WTC11 (cell line): ENCODE measurements at regions not wholly inside any gene's neighbourhood (a gene's known extent, or its start where the extent isn't known, plus 50 kb on each side); places are given as distances from the start of the nearest gene placed in this dataset.

ENCODE experiments used
- ATAC-seq: fragments of 200-7000 bp; cut with Tn5 transposase; 2 replicates; pipeline ENCODE4 v1.10.0; 2021; ENCODE audit warnings: mild to moderate bottlenecking, moderate library complexity
- CTCF ChIA-PET: fragments of 300-600 bp; sonication (Branson Sonifier 250); formaldehyde crosslinking; loops from one replicate; lab custom pipeline; 2021; ENCODE audit warnings: antibody characterized with exemption; lab: Charles Lee
- POLR2A ChIA-PET: fragments of 350-600 bp; sonication (Branson Sonifier 250); formaldehyde crosslinking; loops from one replicate; lab custom pipeline; 2021; ENCODE audit warnings: antibody characterized with exemption; lab: Charles Lee
- DNase-seq: peaks from one replicate; pipeline ENCODE4 v3.0.0; 2021; ENCODE audit warnings: low spot score
- H3K27ac Mint-ChIP-seq: 2 replicates; pipeline ENCODE4 v1.8.0; 2021; ENCODE audit warnings: mixed read lengths
- H3K27me3 Mint-ChIP-seq: 2 replicates; pipeline ENCODE4 v1.8.0; 2021; ENCODE audit warnings: low read depth, mild to moderate bottlenecking, moderate library complexity, mixed read lengths
- H3K36me3 Mint-ChIP-seq: 2 replicates; pipeline ENCODE4 v1.8.0; 2021; ENCODE audit warnings: mixed read lengths
- H3K4me1 Mint-ChIP-seq: 2 replicates; pipeline ENCODE4 v1.8.0; 2022; ENCODE audit warnings: mixed read lengths
- H3K4me3 Mint-ChIP-seq: 2 replicates; pipeline ENCODE4 v1.8.0; 2021; ENCODE audit warnings: mild to moderate bottlenecking, moderate library complexity, mixed read lengths
- H3K9me3 Mint-ChIP-seq: 2 replicates; pipeline ENCODE4 v1.8.0; 2021; ENCODE audit warnings: mixed read lengths
- RELA ChIP-seq: sonication (generic); formaldehyde crosslinking; IDR thresholded peaks from 2 replicates; pipeline ENCODE4 v1.8.1; 2022; ENCODE audit warnings: missing genetic modification reagents, mild to moderate bottlenecking, borderline replicate concordance
- SMAD3 ChIP-seq: sonication (generic); formaldehyde crosslinking; IDR thresholded peaks from 2 replicates; pipeline ENCODE4 v1.8.0; 2022; ENCODE audit warnings: missing genetic modification reagents, mild to moderate bottlenecking, borderline replicate concordance
- ZNF232 ChIP-seq: sonication (generic); formaldehyde crosslinking; IDR thresholded peaks from 2 replicates; pipeline ENCODE4 v1.8.0; 2022; ENCODE audit warnings: mild to moderate bottlenecking, missing genetic modification reagents
- ZNF396 ChIP-seq: fragments of 250-450 bp; sonication (Bioruptor Pico); IDR thresholded peaks from 2 replicates; pipeline ENCODE4 v1.8.0; 2021; ENCODE audit warnings: mild to moderate bottlenecking, moderate library complexity, borderline replicate concordance
- ZNF416 ChIP-seq: fragments of 250-450 bp; sonication (Bioruptor Pico); IDR thresholded peaks from 2 replicates; pipeline ENCODE4 v1.9.0; 2021; ENCODE audit warnings: mild to moderate bottlenecking, inconsistent platforms
- ZNF671 ChIP-seq: fragments of 250-450 bp; sonication (Bioruptor Pico); IDR thresholded peaks from 2 replicates; pipeline ENCODE4 v1.8.0; 2021; ENCODE audit warnings: mild to moderate bottlenecking
- TF ChIP-seq, protein P1 (sequence below): fragments of 250-450 bp; sonication (Bioruptor Pico); IDR thresholded peaks from 2 replicates; pipeline ENCODE4 v1.9.0; 2021; ENCODE audit warnings: mild to moderate bottlenecking
- TF ChIP-seq, protein P2 (sequence below): sonication (generic); formaldehyde crosslinking; IDR thresholded peaks from 2 replicates; pipeline ENCODE4 v1.8.0; 2022; ENCODE audit warnings: mild to moderate bottlenecking, missing genetic modification reagents
- TF ChIP-seq, protein P3 (sequence below): fragments of 250-450 bp; sonication (Bioruptor Pico); IDR thresholded peaks from 2 replicates; pipeline ENCODE4 v1.9.0; 2021; ENCODE audit warnings: moderate library complexity, mild to moderate bottlenecking, inconsistent platforms, borderline replicate concordance
- TF ChIP-seq, protein P4 (sequence below): fragments of 250-450 bp; sonication (Bioruptor Pico); IDR thresholded peaks from 2 replicates; pipeline ENCODE4 v1.9.0; 2021; ENCODE audit warnings: mild to moderate bottlenecking, borderline replicate concordance
- TF ChIP-seq, protein P5 (sequence below): sonication (generic); formaldehyde crosslinking; IDR thresholded peaks from 2 replicates; pipeline ENCODE4 v1.8.1; 2022; ENCODE audit warnings: mild to moderate bottlenecking, moderate library complexity, missing genetic modification reagents
- TF ChIP-seq, protein P6 (sequence below): sonication (generic); formaldehyde crosslinking; IDR thresholded peaks from 2 replicates; pipeline ENCODE4 v1.8.1; 2023; ENCODE audit warnings: mild to moderate bottlenecking, moderate library complexity, missing genetic modification reagents
- TF ChIP-seq, protein P7 (sequence below): sonication (generic); formaldehyde crosslinking; IDR thresholded peaks from 2 replicates; pipeline ENCODE4 v1.8.0; 2023; ENCODE audit warnings: mild to moderate bottlenecking, missing genetic modification reagents
- TF ChIP-seq, protein P8 (sequence below): sonication (generic); formaldehyde crosslinking; IDR thresholded peaks from 2 replicates; pipeline ENCODE4 v1.8.0; 2023; ENCODE audit warnings: missing genetic modification reagents, mild to moderate bottlenecking, borderline replicate concordance

DNA sequence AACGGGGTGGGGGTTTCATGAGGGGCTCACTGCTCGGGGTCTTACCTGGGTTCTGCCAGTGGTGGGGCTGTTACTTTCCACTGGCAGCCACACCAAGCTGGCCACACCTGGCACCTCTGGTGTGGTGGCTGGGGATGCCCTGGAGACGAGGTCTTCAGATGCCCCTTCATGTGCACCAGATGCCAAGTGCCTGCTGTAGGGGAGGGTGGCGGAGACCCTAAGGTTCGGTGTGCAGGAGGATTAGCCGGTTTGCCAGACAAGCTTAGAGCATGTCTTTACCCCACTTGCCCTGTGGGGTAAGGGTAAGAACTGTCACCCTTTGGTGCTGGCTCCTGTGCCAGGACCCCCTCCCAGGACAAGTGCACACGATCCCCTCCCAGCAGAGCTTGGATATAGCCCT lies 188.3 kb downstream of the TJP1 start:
- ATAC-seq (no peak), DNase-seq (no peak)
- 0 out of 2 replicates have a peak, but pooled peaks cover 3% of the 10 kb centered on the region for H3K36me3 Mint-ChIP-seq
- ChIA-PET CTCF (no interaction called here), POLR2A (no interaction called here)
- H3K27me3 Mint-ChIP-seq: peaks cover 2% of the 10 kb centered on the region; the same call in 1 of the 2 replicates
- H3K27ac Mint-ChIP-seq: no peak overlapping the region
- H3K4me1 Mint-ChIP-seq: peaks cover 16% of the 10 kb centered on the region
- H3K9me3 Mint-ChIP-seq: no peaks in the 10 kb centered on the region; the same call in 1 of the 2 replicates
- no peak overlapping the region for H3K4me3 Mint-ChIP-seq
- TF ChIP-seq, protein P1, sequence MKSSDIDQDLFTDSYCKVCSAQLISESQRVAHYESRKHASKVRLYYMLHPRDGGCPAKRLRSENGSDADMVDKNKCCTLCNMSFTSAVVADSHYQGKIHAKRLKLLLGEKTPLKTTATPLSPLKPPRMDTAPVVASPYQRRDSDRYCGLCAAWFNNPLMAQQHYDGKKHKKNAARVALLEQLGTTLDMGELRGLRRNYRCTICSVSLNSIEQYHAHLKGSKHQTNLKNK (CRISPR knock-in tag): no peak
- TF ChIP-seq SMAD3 (CRISPR knock-in tag) (no peak), ZNF671 (no peak), ZNF396 (CRISPR knock-in tag) (no peak), ZNF232 (CRISPR knock-in tag) (no peak), RELA (no peak), ZNF416 (CRISPR knock-in tag) (no peak)
- TF ChIP-seq, protein P2, sequence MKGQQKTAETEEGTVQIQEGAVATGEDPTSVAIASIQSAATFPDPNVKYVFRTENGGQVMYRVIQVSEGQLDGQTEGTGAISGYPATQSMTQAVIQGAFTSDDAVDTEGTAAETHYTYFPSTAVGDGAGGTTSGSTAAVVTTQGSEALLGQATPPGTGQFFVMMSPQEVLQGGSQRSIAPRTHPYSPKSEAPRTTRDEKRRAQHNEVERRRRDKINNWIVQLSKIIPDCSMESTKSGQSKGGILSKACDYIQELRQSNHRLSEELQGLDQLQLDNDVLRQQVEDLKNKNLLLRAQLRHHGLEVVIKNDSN (CRISPR knock-in tag): no peak
- TF ChIP-seq, protein P3, sequence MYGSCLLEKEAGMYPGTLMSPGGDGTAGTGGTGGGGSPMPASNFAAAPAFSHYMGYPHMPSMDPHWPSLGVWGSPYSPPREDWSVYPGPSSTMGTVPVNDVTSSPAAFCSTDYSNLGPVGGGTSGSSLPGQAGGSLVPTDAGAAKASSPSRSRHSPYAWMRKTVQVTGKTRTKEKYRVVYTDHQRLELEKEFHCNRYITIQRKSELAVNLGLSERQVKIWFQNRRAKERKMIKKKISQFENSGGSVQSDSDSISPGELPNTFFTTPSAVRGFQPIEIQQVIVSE (CRISPR knock-in tag): no peak
- TF ChIP-seq, protein P4, sequence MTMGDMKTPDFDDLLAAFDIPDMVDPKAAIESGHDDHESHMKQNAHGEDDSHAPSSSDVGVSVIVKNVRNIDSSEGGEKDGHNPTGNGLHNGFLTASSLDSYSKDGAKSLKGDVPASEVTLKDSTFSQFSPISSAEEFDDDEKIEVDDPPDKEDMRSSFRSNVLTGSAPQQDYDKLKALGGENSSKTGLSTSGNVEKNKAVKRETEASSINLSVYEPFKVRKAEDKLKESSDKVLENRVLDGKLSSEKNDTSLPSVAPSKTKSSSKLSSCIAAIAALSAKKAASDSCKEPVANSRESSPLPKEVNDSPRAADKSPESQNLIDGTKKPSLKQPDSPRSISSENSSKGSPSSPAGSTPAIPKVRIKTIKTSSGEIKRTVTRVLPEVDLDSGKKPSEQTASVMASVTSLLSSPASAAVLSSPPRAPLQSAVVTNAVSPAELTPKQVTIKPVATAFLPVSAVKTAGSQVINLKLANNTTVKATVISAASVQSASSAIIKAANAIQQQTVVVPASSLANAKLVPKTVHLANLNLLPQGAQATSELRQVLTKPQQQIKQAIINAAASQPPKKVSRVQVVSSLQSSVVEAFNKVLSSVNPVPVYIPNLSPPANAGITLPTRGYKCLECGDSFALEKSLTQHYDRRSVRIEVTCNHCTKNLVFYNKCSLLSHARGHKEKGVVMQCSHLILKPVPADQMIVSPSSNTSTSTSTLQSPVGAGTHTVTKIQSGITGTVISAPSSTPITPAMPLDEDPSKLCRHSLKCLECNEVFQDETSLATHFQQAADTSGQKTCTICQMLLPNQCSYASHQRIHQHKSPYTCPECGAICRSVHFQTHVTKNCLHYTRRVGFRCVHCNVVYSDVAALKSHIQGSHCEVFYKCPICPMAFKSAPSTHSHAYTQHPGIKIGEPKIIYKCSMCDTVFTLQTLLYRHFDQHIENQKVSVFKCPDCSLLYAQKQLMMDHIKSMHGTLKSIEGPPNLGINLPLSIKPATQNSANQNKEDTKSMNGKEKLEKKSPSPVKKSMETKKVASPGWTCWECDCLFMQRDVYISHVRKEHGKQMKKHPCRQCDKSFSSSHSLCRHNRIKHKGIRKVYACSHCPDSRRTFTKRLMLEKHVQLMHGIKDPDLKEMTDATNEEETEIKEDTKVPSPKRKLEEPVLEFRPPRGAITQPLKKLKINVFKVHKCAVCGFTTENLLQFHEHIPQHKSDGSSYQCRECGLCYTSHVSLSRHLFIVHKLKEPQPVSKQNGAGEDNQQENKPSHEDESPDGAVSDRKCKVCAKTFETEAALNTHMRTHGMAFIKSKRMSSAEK (CRISPR knock-in tag): no peak
- TF ChIP-seq, protein P5, sequence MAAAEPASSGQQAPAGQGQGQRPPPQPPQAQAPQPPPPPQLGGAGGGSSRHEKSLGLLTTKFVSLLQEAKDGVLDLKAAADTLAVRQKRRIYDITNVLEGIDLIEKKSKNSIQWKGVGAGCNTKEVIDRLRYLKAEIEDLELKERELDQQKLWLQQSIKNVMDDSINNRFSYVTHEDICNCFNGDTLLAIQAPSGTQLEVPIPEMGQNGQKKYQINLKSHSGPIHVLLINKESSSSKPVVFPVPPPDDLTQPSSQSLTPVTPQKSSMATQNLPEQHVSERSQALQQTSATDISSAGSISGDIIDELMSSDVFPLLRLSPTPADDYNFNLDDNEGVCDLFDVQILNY (CRISPR knock-in tag): no peak
- TF ChIP-seq, protein P6, sequence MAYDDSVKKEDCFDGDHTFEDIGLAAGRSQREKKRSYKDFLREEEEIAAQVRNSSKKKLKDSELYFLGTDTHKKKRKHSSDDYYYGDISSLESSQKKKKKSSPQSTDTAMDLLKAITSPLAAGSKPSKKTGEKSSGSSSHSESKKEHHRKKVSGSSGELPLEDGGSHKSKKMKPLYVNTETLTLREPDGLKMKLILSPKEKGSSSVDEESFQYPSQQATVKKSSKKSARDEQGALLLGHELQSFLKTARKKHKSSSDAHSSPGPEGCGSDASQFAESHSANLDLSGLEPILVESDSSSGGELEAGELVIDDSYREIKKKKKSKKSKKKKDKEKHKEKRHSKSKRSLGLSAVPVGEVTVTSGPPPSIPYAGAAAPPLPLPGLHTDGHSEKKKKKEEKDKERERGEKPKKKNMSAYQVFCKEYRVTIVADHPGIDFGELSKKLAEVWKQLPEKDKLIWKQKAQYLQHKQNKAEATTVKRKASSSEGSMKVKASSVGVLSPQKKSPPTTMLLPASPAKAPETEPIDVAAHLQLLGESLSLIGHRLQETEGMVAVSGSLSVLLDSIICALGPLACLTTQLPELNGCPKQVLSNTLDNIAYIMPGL (CRISPR knock-in tag): no peak
- TF ChIP-seq, protein P7, sequence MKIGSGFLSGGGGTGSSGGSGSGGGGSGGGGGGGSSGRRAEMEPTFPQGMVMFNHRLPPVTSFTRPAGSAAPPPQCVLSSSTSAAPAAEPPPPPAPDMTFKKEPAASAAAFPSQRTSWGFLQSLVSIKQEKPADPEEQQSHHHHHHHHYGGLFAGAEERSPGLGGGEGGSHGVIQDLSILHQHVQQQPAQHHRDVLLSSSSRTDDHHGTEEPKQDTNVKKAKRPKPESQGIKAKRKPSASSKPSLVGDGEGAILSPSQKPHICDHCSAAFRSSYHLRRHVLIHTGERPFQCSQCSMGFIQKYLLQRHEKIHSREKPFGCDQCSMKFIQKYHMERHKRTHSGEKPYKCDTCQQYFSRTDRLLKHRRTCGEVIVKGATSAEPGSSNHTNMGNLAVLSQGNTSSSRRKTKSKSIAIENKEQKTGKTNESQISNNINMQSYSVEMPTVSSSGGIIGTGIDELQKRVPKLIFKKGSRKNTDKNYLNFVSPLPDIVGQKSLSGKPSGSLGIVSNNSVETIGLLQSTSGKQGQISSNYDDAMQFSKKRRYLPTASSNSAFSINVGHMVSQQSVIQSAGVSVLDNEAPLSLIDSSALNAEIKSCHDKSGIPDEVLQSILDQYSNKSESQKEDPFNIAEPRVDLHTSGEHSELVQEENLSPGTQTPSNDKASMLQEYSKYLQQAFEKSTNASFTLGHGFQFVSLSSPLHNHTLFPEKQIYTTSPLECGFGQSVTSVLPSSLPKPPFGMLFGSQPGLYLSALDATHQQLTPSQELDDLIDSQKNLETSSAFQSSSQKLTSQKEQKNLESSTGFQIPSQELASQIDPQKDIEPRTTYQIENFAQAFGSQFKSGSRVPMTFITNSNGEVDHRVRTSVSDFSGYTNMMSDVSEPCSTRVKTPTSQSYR (CRISPR knock-in tag): no peak
- TF ChIP-seq, protein P8, sequence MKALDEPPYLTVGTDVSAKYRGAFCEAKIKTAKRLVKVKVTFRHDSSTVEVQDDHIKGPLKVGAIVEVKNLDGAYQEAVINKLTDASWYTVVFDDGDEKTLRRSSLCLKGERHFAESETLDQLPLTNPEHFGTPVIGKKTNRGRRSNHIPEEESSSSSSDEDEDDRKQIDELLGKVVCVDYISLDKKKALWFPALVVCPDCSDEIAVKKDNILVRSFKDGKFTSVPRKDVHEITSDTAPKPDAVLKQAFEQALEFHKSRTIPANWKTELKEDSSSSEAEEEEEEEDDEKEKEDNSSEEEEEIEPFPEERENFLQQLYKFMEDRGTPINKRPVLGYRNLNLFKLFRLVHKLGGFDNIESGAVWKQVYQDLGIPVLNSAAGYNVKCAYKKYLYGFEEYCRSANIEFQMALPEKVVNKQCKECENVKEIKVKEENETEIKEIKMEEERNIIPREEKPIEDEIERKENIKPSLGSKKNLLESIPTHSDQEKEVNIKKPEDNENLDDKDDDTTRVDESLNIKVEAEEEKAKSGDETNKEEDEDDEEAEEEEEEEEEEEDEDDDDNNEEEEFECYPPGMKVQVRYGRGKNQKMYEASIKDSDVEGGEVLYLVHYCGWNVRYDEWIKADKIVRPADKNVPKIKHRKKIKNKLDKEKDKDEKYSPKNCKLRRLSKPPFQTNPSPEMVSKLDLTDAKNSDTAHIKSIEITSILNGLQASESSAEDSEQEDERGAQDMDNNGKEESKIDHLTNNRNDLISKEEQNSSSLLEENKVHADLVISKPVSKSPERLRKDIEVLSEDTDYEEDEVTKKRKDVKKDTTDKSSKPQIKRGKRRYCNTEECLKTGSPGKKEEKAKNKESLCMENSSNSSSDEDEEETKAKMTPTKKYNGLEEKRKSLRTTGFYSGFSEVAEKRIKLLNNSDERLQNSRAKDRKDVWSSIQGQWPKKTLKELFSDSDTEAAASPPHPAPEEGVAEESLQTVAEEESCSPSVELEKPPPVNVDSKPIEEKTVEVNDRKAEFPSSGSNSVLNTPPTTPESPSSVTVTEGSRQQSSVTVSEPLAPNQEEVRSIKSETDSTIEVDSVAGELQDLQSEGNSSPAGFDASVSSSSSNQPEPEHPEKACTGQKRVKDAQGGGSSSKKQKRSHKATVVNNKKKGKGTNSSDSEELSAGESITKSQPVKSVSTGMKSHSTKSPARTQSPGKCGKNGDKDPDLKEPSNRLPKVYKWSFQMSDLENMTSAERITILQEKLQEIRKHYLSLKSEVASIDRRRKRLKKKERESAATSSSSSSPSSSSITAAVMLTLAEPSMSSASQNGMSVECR: no peak
